WTC11 (cell line): ENCODE measurements at regions not wholly inside any gene's neighbourhood (a gene's known extent, or its start where the extent isn't known, plus 50 kb on each side); places are given as distances from the start of the nearest gene placed in this dataset.

Experiments used
- ATAC-seq: fragments of 200-7000 bp; cut with Tn5 transposase; 2 replicates; pipeline ENCODE4 v1.10.0; 2021; ENCODE audit warnings: mild to moderate bottlenecking, moderate library complexity
- CTCF ChIA-PET: fragments of 300-600 bp; sonication (Branson Sonifier 250); formaldehyde crosslinking; loops from one replicate; lab custom pipeline; 2021; ENCODE audit warnings: antibody characterized with exemption; lab: Charles Lee
- POLR2A ChIA-PET: fragments of 350-600 bp; sonication (Branson Sonifier 250); formaldehyde crosslinking; loops from one replicate; lab custom pipeline; 2021; ENCODE audit warnings: antibody characterized with exemption; lab: Charles Lee
- DNase-seq: peaks from one replicate; pipeline ENCODE4 v3.0.0; 2021; ENCODE audit warnings: low spot score
- H3K27ac Mint-ChIP-seq: 2 replicates; pipeline ENCODE4 v1.8.0; 2021; ENCODE audit warnings: mixed read lengths
- H3K27me3 Mint-ChIP-seq: 2 replicates; pipeline ENCODE4 v1.8.0; 2021; ENCODE audit warnings: low read depth, mild to moderate bottlenecking, moderate library complexity, mixed read lengths
- H3K36me3 Mint-ChIP-seq: 2 replicates; pipeline ENCODE4 v1.8.0; 2021; ENCODE audit warnings: mixed read lengths
- H3K4me1 Mint-ChIP-seq: 2 replicates; pipeline ENCODE4 v1.8.0; 2022; ENCODE audit warnings: mixed read lengths
- H3K4me3 Mint-ChIP-seq: 2 replicates; pipeline ENCODE4 v1.8.0; 2021; ENCODE audit warnings: mild to moderate bottlenecking, moderate library complexity, mixed read lengths
- H3K9me3 Mint-ChIP-seq: 2 replicates; pipeline ENCODE4 v1.8.0; 2021; ENCODE audit warnings: mixed read lengths
- ATF1 ChIP-seq: sonication (generic); formaldehyde crosslinking; IDR thresholded peaks from 2 replicates; pipeline ENCODE4 v1.8.1; 2023; ENCODE audit warnings: mild to moderate bottlenecking, moderate library complexity, missing genetic modification reagents
- ELF4 ChIP-seq: sonication (generic); formaldehyde crosslinking; IDR thresholded peaks from 2 replicates; pipeline ENCODE4 v1.8.1; 2022; ENCODE audit warnings: low read depth, mild to moderate bottlenecking, moderate library complexity, missing genetic modification reagents
- FOXP1 ChIP-seq: sonication (generic); formaldehyde crosslinking; IDR thresholded peaks from 2 replicates; pipeline ENCODE4 v1.8.0; 2022; ENCODE audit warnings: missing genetic modification reagents, mild to moderate bottlenecking, moderate library complexity, borderline replicate concordance
- RELA ChIP-seq: sonication (generic); formaldehyde crosslinking; IDR thresholded peaks from 2 replicates; pipeline ENCODE4 v1.8.1; 2022; ENCODE audit warnings: missing genetic modification reagents, mild to moderate bottlenecking, borderline replicate concordance
- SMAD3 ChIP-seq: sonication (generic); formaldehyde crosslinking; IDR thresholded peaks from 2 replicates; pipeline ENCODE4 v1.8.0; 2022; ENCODE audit warnings: missing genetic modification reagents, mild to moderate bottlenecking, borderline replicate concordance
- TCF7 ChIP-seq: sonication (generic); formaldehyde crosslinking; IDR thresholded peaks from 2 replicates; pipeline ENCODE4 v1.8.0; 2022; ENCODE audit warnings: mild to moderate bottlenecking, low read depth, missing genetic modification reagents, moderate library complexity
- TF ChIP-seq, protein P1 (sequence below): fragments of 250-450 bp; sonication (Bioruptor Pico); IDR thresholded peaks from 2 replicates; pipeline ENCODE4 v1.9.0; 2021; ENCODE audit warnings: mild to moderate bottlenecking
- TF ChIP-seq, protein P2 (sequence below): sonication (generic); formaldehyde crosslinking; IDR thresholded peaks from 2 replicates; pipeline ENCODE4 v1.8.0; 2022; ENCODE audit warnings: mild to moderate bottlenecking, missing genetic modification reagents
- TF ChIP-seq, protein P3 (sequence below): sonication (generic); formaldehyde crosslinking; IDR thresholded peaks from 2 replicates; pipeline ENCODE4 v1.8.0; 2022; ENCODE audit warnings: mild to moderate bottlenecking, missing genetic modification reagents
- TF ChIP-seq, protein P4 (sequence below): sonication (generic); formaldehyde crosslinking; IDR thresholded peaks from 2 replicates; pipeline ENCODE4 v1.8.1; 2022; ENCODE audit warnings: mild to moderate bottlenecking, missing genetic modification reagents, moderate library complexity, borderline replicate concordance
- TF ChIP-seq, protein P5 (sequence below): sonication (generic); formaldehyde crosslinking; IDR thresholded peaks from 2 replicates; pipeline ENCODE4 v1.8.1; 2022; ENCODE audit warnings: mild to moderate bottlenecking, moderate library complexity, missing genetic modification reagents
- TF ChIP-seq, protein P6 (sequence below): sonication (generic); formaldehyde crosslinking; IDR thresholded peaks from 2 replicates; pipeline ENCODE4 v1.8.1; 2022; ENCODE audit warnings: low read depth, missing genetic modification reagents, borderline replicate concordance

DNA sequence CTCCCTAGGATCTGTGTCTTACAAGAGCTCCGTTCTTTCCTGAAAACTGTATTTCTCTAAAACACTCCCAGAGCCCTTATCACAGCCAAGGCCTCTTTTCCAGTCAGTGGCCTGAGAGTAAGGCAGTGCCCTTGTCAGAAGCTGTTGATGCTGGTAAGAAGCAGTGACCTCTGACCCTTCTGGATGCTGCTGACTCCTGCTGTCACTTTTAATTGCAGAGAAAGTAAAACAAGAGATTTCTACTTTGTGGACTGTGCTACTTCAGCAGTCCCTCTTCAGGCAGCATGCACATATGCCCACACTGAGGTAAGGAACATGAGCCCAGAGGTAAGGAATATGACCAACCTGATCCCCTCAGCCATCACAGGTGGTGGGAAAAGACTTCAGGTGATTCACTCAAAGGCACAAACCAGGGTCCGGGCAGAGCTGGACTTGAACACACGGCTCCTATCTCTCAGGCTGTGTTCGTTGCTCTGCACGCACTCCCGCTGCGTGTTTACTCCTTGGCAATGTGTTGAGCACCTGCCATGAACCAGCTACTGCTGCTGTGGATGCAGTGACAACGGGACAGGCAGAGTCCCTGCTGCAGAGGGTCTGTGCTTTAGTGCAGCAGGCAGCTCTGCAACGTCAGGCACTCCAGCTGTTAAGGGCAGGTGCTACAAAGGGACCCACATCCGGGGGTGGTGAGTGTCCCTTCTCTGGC, 201.9 kb upstream of the CST7 start:
- DNase-seq (no peak), ATAC-seq (no peak)
- H3K36me3 Mint-ChIP-seq = no peaks in the 10 kb centered on the region
- H3K4me3 Mint-ChIP-seq = no peak overlapping the region
- no peak overlapping the region for H3K27ac Mint-ChIP-seq
- no peaks in the 10 kb centered on the region for H3K9me3 Mint-ChIP-seq
- ChIA-PET CTCF (no interaction called here), POLR2A (no interaction called here)
- H3K27me3 Mint-ChIP-seq = no peaks in the 10 kb centered on the region
- TF ChIP-seq ATF1 (CRISPR knock-in tag) = no peak
- TF ChIP-seq, protein P1, sequence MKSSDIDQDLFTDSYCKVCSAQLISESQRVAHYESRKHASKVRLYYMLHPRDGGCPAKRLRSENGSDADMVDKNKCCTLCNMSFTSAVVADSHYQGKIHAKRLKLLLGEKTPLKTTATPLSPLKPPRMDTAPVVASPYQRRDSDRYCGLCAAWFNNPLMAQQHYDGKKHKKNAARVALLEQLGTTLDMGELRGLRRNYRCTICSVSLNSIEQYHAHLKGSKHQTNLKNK (CRISPR knock-in tag) = no peak
- TF ChIP-seq, protein P2, sequence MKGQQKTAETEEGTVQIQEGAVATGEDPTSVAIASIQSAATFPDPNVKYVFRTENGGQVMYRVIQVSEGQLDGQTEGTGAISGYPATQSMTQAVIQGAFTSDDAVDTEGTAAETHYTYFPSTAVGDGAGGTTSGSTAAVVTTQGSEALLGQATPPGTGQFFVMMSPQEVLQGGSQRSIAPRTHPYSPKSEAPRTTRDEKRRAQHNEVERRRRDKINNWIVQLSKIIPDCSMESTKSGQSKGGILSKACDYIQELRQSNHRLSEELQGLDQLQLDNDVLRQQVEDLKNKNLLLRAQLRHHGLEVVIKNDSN (CRISPR knock-in tag) = no peak
- TF ChIP-seq, protein P3, sequence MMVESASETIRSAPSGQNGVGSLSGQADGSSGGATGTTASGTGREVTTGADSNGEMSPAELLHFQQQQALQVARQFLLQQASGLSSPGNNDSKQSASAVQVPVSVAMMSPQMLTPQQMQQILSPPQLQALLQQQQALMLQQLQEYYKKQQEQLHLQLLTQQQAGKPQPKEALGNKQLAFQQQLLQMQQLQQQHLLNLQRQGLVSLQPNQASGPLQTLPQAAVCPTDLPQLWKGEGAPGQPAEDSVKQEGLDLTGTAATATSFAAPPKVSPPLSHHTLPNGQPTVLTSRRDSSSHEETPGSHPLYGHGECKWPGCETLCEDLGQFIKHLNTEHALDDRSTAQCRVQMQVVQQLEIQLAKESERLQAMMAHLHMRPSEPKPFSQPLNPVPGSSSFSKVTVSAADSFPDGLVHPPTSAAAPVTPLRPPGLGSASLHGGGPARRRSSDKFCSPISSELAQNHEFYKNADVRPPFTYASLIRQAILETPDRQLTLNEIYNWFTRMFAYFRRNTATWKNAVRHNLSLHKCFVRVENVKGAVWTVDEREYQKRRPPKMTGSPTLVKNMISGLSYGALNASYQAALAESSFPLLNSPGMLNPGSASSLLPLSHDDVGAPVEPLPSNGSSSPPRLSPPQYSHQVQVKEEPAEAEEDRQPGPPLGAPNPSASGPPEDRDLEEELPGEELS = no peak
- TF ChIP-seq RELA = no peak
- peaks cover 37% of the 10 kb centered on the region for H3K4me1 Mint-ChIP-seq

DNA sequence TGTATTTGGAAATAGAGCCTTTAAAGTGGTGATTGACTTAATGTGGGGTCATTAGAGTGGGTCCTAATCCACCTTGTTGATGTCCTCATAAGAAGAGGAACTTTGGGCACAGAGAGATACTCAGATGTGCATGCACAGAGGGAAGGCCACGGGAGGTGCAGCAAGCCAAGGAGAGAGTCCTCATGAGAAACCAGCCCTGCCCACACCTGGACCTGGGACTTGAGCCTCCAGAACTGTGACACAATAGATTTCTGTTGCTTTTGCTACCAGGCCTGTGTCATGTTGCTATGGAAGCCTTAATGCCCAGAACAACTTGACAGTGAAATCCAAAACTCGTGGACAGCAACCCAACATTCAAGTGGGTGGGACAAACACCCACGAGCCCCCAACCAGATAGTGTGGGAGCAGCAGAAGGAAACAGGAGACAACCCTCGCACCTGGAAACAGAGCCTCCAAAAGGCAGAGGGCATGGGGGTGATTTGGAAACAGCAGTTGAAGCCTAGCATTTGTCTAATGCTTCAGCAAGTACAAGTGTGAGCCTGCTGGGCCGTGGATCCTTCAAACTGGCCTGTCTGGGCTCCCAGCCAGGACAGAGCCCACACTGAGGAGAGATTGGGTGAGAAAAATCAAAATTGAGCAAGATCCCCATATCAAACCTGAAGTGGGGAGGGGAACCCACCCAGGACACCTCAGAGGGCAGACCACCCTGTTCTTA, 201.0 kb upstream of the CST7 start:
- DNase-seq (no peak), ATAC-seq (no peak)
- no peak overlapping the region for H3K27ac Mint-ChIP-seq
- peaks cover 35% of the 10 kb centered on the region for H3K4me1 Mint-ChIP-seq
- ChIA-PET CTCF (no interaction called here), POLR2A (no interaction called here)
- H3K4me3 Mint-ChIP-seq = no peak overlapping the region
- H3K27me3 Mint-ChIP-seq = no peaks in the 10 kb centered on the region
- TF ChIP-seq SMAD3 (CRISPR knock-in tag) (no peak), RELA (no peak), FOXP1 (CRISPR knock-in tag) (no peak), ELF4 (no peak)
- TF ChIP-seq, protein P4, sequence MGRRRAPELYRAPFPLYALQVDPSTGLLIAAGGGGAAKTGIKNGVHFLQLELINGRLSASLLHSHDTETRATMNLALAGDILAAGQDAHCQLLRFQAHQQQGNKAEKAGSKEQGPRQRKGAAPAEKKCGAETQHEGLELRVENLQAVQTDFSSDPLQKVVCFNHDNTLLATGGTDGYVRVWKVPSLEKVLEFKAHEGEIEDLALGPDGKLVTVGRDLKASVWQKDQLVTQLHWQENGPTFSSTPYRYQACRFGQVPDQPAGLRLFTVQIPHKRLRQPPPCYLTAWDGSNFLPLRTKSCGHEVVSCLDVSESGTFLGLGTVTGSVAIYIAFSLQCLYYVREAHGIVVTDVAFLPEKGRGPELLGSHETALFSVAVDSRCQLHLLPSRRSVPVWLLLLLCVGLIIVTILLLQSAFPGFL = no peak
- H3K36me3 Mint-ChIP-seq = no peaks in the 10 kb centered on the region
- H3K9me3 Mint-ChIP-seq = no peaks in the 10 kb centered on the region

DNA sequence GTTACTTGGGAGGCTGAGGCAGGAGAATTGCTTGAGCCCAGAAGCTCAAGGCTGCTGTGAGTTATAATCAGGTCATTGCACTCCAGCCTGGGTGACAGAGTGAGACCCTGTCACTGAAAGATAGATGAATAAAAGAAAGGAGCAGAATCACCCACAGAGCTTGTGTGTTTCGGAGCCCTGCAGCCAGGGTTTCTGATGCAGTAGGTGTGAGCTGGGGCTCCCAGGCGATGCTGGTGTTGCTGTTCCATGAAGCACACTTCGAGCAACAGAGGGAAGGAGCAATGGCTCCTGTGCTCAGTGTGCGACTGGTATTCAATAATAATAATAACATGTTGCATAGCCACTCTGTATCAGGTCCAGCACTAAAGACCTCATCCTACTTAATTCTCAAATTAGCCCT, 197.5 kb upstream of the CST7 start:
- H3K27ac Mint-ChIP-seq = no peak overlapping the region
- H3K36me3 Mint-ChIP-seq = no peaks in the 10 kb centered on the region
- ATAC-seq (no peak), DNase-seq (no peak)
- peaks cover 27% of the 10 kb centered on the region for H3K4me1 Mint-ChIP-seq
- H3K9me3 Mint-ChIP-seq = no peaks in the 10 kb centered on the region
- ChIA-PET CTCF (interaction anchor here (1.2 kb wide), 1 partner anchor 167 kb away, joined by 3 read pairs; no protein-coding TSS in a partner anchor), POLR2A (no interaction called here)
- TF ChIP-seq, protein P5, sequence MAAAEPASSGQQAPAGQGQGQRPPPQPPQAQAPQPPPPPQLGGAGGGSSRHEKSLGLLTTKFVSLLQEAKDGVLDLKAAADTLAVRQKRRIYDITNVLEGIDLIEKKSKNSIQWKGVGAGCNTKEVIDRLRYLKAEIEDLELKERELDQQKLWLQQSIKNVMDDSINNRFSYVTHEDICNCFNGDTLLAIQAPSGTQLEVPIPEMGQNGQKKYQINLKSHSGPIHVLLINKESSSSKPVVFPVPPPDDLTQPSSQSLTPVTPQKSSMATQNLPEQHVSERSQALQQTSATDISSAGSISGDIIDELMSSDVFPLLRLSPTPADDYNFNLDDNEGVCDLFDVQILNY (CRISPR knock-in tag) = no peak
- TF ChIP-seq, protein P6, sequence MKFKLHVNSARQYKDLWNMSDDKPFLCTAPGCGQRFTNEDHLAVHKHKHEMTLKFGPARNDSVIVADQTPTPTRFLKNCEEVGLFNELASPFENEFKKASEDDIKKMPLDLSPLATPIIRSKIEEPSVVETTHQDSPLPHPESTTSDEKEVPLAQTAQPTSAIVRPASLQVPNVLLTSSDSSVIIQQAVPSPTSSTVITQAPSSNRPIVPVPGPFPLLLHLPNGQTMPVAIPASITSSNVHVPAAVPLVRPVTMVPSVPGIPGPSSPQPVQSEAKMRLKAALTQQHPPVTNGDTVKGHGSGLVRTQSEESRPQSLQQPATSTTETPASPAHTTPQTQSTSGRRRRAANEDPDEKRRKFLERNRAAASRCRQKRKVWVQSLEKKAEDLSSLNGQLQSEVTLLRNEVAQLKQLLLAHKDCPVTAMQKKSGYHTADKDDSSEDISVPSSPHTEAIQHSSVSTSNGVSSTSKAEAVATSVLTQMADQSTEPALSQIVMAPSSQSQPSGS (CRISPR knock-in tag) = no peak
- no peak for TF ChIP-seq TCF7 (CRISPR knock-in tag)
- H3K27me3 Mint-ChIP-seq = no peaks in the 10 kb centered on the region
- H3K4me3 Mint-ChIP-seq = no peak overlapping the region
